Karpas-422 (cell line): ENCODE measurements at regions not wholly inside any gene's neighbourhood (a gene's known extent, or its start where the extent isn't known, plus 50 kb on each side); places are given as distances from the start of the nearest gene placed in this dataset.

ENCODE experiments used
- DNase-seq: peaks from one replicate; pipeline ENCODE4 v3.0.0-alpha.2; 2015
- H2AFZ ChIP-seq: fragments of 200-600 bp; sonication (generic); 2 replicates; pipeline ENCODE4 v1.6.1; 2014; ENCODE audit warnings: antibody characterized with exemption, low read length, mixed read lengths
- H3K27ac ChIP-seq: fragments of 200-600 bp; sonication (generic); 2 replicates; pipeline ENCODE4 v1.5.1; 2014; ENCODE audit warnings: mild to moderate bottlenecking, low read length, moderate library complexity
- H3K27me3 ChIP-seq: fragments of 200-600 bp; sonication (generic); 2 replicates; pipeline ENCODE4 v1.6.1; 2014; ENCODE audit warnings: low read length, mixed read lengths
- H3K36me3 ChIP-seq: fragments of 200-600 bp; sonication (generic); 2 replicates; pipeline ENCODE4 v1.6.1; 2014; ENCODE audit warnings: low read length, mixed read lengths; ENCODE audit not compliant: insufficient read depth
- H3K4me1 ChIP-seq: fragments of 200-600 bp; sonication (generic); 2 replicates; pipeline ENCODE4 v1.6.1; 2014; ENCODE audit warnings: mild to moderate bottlenecking, low read length, mixed read lengths
- H3K4me2 ChIP-seq: fragments of 200-600 bp; sonication (generic); 2 replicates; pipeline ENCODE4 v1.6.1; 2014; ENCODE audit warnings: low read length, low read depth, mild to moderate bottlenecking; ENCODE audit not compliant: poor library complexity, severe bottlenecking
- H3K4me3 ChIP-seq: fragments of 200-600 bp; sonication (generic); 2 replicates; pipeline ENCODE4 v1.5.1; 2014; ENCODE audit warnings: mild to moderate bottlenecking, antibody characterized with exemption, low read length, mixed read lengths
- H3K79me2 ChIP-seq: fragments of 200-600 bp; sonication (generic); 2 replicates; pipeline ENCODE4 v1.6.1; 2014; ENCODE audit warnings: mild to moderate bottlenecking, low read length, mixed read lengths
- H3K9ac ChIP-seq: fragments of 200-600 bp; sonication (generic); 2 replicates; pipeline ENCODE4 v1.6.0; 2014; ENCODE audit warnings: low read length
- H3K9me2 ChIP-seq: fragments of 200-600 bp; sonication (generic), shearing (Covaris generic); replicated peaks from 2 replicates; pipeline ENCODE4 v1.6.0; 2014; ENCODE audit warnings: mild to moderate bottlenecking, low read length, moderate library complexity; ENCODE audit not compliant: insufficient read depth
- H3K9me3 ChIP-seq: fragments of 300-700, 200-600 bp; sonication (generic); 2 replicates; pipeline ENCODE4 v1.6.1; 2014; ENCODE audit warnings: low read length, mixed read lengths
- H4K20me1 ChIP-seq: fragments of 200-600 bp; sonication (generic); 2 replicates; pipeline ENCODE4 v1.6.1; 2014; ENCODE audit warnings: mild to moderate bottlenecking, antibody characterized with exemption, low read length, low read depth; ENCODE audit not compliant: insufficient read depth

DNA sequence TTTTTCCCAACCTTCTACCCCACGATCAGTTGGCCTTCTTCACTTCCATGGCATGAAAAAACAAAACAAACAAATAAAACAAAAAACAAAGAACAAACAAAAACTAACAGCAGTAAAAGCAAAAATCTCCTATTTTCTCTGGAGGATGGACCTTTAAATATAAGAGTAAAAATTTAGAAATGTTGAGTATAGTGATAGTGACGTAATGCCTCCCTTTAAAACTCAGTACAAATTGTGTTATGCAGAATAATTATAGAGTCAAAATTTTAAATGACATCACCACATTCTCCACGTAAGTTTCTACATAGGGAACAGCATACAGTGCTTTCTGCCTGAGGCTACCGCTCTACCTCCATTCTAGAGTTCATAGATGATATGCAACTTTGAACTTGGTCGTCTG lies 2156.4 kb downstream of the PCDH7 start:
- no peak overlapping the region for H3K4me3 ChIP-seq
- no peaks in the 10 kb centered on the region for H3K9me2 ChIP-seq
- H3K36me3 ChIP-seq: no peaks in the 10 kb centered on the region
- peaks cover 33% of the 10 kb centered on the region for H3K9me3 ChIP-seq
- no peaks in the 10 kb centered on the region for H3K4me1 ChIP-seq
- no peak overlapping the region for H3K4me2 ChIP-seq
- no peaks in the 10 kb centered on the region for H3K79me2 ChIP-seq
- H3K27ac ChIP-seq: no peak overlapping the region
- no peaks in the 10 kb centered on the region for H4K20me1 ChIP-seq
- no peak for DNase-seq
- no peaks in the 10 kb centered on the region for H3K27me3 ChIP-seq
- no peak overlapping the region for H2AFZ ChIP-seq
- no peak overlapping the region for H3K9ac ChIP-seq

DNA sequence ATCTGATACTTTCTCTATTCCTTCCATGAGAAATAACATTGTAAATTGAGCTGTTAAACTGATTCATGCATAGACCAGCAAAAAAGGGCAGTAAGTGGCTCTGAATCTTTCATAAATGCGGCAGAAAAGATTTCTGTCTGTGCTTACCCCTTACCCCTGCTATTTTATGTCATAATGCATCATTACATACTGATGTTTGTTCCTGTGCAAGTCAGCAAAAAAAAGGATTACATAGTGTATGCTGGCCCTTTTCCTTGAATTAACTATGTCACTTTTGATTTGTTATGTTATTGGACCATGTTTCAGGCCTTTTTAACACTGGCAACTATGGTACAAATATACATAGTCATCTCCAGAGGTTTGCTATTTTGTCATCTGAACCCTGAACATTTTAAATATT lies 2159.7 kb downstream of the PCDH7 start:
- no peak overlapping the region for H3K9ac ChIP-seq
- H3K27ac ChIP-seq: no peak overlapping the region
- no peak overlapping the region for H2AFZ ChIP-seq
- DNase-seq: no peak
- H3K4me1 ChIP-seq: no peaks in the 10 kb centered on the region
- H4K20me1 ChIP-seq: no peaks in the 10 kb centered on the region
- H3K9me2 ChIP-seq: no peaks in the 10 kb centered on the region
- H3K4me2 ChIP-seq: no peak overlapping the region
- H3K36me3 ChIP-seq: no peaks in the 10 kb centered on the region
- peaks cover 38% of the 10 kb centered on the region for H3K9me3 ChIP-seq
- H3K27me3 ChIP-seq: no peaks in the 10 kb centered on the region
- H3K79me2 ChIP-seq: no peaks in the 10 kb centered on the region
- H3K4me3 ChIP-seq: no peak overlapping the region

GRCh38 chr4:32884198-32884597 lies 2164.0 kb downstream of the PCDH7 start:
- Histone ChIP-seq H3K36me3 (no peaks in the 10 kb centered on the region), H3K4me3 (no peak overlapping the region), H3K4me1 (no peaks in the 10 kb centered on the region), H2AFZ (no peak overlapping the region), H4K20me1 (no peaks in the 10 kb centered on the region), H3K27ac (no peak overlapping the region), H3K27me3 (no peaks in the 10 kb centered on the region), H3K79me2 (no peaks in the 10 kb centered on the region), H3K4me2 (no peak overlapping the region), H3K9me3 (peaks cover 26% of the 10 kb centered on the region), H3K9ac (no peak overlapping the region), H3K9me2 (no peaks in the 10 kb centered on the region)
- DNase-seq: no peak

GRCh38 chr4:32890398-32890797 lies 2170.2 kb downstream of the PCDH7 start:
- Histone ChIP-seq H3K4me2 (no peak overlapping the region), H3K4me1 (no peaks in the 10 kb centered on the region), H2AFZ (no peak overlapping the region), H3K9ac (no peak overlapping the region), H3K27me3 (no peaks in the 10 kb centered on the region), H3K36me3 (no peaks in the 10 kb centered on the region), H3K79me2 (no peaks in the 10 kb centered on the region), H3K27ac (no peak overlapping the region), H4K20me1 (no peaks in the 10 kb centered on the region), H3K4me3 (no peak overlapping the region), H3K9me3 (peaks cover 17% of the 10 kb centered on the region), H3K9me2 (no peaks in the 10 kb centered on the region)
- DNase-seq: no peak

DNA sequence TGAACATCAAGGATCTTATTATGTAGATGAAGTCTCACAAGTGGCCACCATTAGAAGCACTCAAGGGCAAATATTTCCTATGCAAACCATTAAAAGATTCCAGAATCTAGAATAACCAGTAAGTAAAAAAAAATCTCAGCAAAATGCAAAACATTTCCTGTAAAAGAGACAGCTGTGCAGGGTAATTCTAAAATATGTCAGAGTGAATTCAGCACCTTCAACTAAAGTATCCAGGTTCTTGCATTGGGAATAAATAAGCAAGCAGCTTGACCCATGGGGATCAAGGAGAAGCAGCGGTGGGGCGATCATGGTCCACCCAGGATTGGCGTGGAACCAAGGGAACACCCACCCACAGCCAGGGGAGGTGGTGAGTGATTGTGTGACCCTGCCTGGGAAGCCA lies 2188.9 kb downstream of the PCDH7 start:
- Histone ChIP-seq H3K4me1 (no peaks in the 10 kb centered on the region), H3K9me3 (peaks cover 27% of the 10 kb centered on the region), H3K9me2 (no peaks in the 10 kb centered on the region), H3K79me2 (no peaks in the 10 kb centered on the region), H3K36me3 (no peaks in the 10 kb centered on the region), H3K4me3 (no peak overlapping the region), H3K27ac (no peak overlapping the region), H4K20me1 (no peaks in the 10 kb centered on the region), H2AFZ (no peak overlapping the region), H3K4me2 (no peak overlapping the region), H3K27me3 (no peaks in the 10 kb centered on the region), H3K9ac (no peak overlapping the region)
- DNase-seq: no peak

- H3K4me2 ChIP-seq: no peak overlapping the region
- no peak for DNase-seq
- no peaks in the 10 kb centered on the region for H3K79me2 ChIP-seq
- no peaks in the 10 kb centered on the region for H4K20me1 ChIP-seq
- no peak overlapping the region for H3K9ac ChIP-seq
- H3K27ac ChIP-seq: no peak overlapping the region
- H3K27me3 ChIP-seq: no peaks in the 10 kb centered on the region
- H3K9me2 ChIP-seq: no peaks in the 10 kb centered on the region
- H3K4me1 ChIP-seq: no peaks in the 10 kb centered on the region
- H3K4me3 ChIP-seq: no peak overlapping the region
- no peak overlapping the region for H2AFZ ChIP-seq
- no peaks in the 10 kb centered on the region for H3K36me3 ChIP-seq
- H3K9me3 ChIP-seq: peaks cover 22% of the 10 kb centered on the region
Observed at GRCh38 chr4:32909736-32910135, 2189.6 kb downstream of the PCDH7 start.

DNA sequence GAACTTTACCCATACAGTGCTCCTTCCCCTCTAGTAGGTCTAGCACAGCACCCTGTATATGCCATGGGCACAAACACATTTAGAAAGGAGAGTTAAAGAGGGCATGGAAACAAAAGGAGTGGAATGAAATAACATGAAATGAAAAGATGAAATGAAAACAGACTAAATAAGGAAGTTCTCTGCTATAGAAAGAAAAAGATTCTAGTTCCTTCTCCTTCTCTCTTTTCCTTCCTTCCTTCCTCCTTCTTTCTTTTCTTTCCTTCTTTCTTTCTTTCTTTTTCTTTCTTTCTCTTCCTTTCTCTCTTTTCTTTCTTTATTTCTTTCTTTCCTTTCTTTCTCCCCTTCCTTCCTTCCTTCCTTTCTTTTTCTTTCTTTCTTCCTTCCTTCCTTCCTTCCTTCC lies 2197.4 kb downstream of the PCDH7 start:
- H3K27ac ChIP-seq: no peak overlapping the region
- H3K27me3 ChIP-seq: no peaks in the 10 kb centered on the region
- no peak overlapping the region for H3K4me2 ChIP-seq
- H3K4me1 ChIP-seq: no peaks in the 10 kb centered on the region
- no peaks in the 10 kb centered on the region for H4K20me1 ChIP-seq
- H3K36me3 ChIP-seq: no peaks in the 10 kb centered on the region
- no peaks in the 10 kb centered on the region for H3K79me2 ChIP-seq
- H2AFZ ChIP-seq: no peak overlapping the region
- no peak overlapping the region for H3K9ac ChIP-seq
- no peaks in the 10 kb centered on the region for H3K9me2 ChIP-seq
- no peak for DNase-seq
- H3K9me3 ChIP-seq: peaks cover 16% of the 10 kb centered on the region; the same call in 1 of the 2 replicates
- H3K4me3 ChIP-seq: no peak overlapping the region

DNA sequence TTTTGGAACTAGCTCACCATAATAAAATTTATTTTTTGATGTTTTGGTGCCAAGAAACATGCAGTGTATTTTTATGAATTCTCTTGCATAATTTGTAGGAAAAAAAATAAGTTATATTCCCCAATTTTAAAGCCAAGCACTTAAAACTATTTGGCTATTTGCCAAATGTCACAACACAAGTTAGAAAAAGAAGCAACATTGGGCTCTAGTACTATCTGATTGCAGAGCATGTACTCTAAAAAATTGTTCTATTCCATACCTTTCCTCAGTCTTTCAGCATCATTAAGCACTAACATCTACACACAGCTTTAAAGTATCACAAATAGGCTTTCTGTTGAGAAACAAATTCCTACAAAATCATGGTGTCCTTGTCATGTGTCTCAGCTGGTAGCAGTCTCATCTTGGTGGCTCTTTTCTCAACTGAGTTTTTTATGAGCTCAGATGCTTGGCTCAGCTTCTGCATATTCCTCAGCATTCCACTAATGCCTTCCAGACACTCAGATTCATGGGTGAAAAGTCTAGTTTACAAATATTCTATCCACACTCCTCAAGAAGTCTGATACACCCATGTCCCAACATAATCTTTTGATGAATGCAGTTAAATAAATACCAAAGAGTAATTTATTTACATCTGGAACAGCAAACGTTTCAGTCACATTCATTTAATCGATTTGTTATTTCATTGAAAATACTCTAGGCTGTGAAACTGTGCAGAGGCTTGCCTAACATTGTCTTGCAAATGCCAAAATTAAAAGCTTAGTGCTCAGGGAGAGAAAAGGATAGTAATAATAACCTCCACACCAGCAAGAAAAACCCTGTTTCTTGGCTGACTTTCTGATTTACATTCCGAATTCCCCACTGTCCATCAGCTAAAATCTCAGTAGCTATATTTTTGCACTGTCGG lies 2209.9 kb downstream of the PCDH7 start:
- no peaks in the 10 kb centered on the region for H3K4me1 ChIP-seq
- H3K9ac ChIP-seq: no peak overlapping the region
- H2AFZ ChIP-seq: no peak overlapping the region
- no peaks in the 10 kb centered on the region for H4K20me1 ChIP-seq
- H3K9me2 ChIP-seq: no peaks in the 10 kb centered on the region
- no peak for DNase-seq
- no peaks in the 10 kb centered on the region for H3K79me2 ChIP-seq
- no peaks in the 10 kb centered on the region for H3K27me3 ChIP-seq
- H3K4me3 ChIP-seq: no peak overlapping the region
- H3K4me2 ChIP-seq: no peak overlapping the region
- no peaks in the 10 kb centered on the region for H3K36me3 ChIP-seq
- H3K27ac ChIP-seq: no peak overlapping the region
- peaks cover 29% of the 10 kb centered on the region for H3K9me3 ChIP-seq
